ENCODE measurements at regions not wholly inside any gene's neighbourhood (a gene's known extent, or its start where the extent isn't known, plus 50 kb on each side); places are given as distances from the start of the nearest gene placed in this dataset.

DNA sequence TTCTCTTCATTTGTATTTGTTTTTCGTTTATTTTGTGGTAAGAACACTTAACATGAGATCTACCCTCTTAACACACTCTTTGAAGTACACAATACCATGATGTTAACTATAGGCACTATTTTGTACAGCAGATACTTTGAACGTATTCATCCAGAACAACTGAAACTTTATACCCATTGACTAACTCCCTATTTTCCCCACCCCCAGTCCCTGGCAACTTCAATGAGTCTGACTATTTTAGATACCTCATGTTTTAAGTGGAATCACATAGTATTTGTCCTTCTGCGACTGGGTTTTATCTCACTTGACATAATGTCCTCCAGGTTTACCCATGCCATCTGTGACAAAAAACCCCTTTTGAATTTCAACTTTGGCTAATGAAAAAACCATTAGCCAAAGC lies 356.3 kb upstream of the CDH20 start:
- TF ChIP-seq HDAC6 (IDR thresholded peaks at IDR 0.05; ENCODE audit: low read depth, low read length), result no peak
- no peak for TF ChIP-seq CTCF (IDR thresholded peaks at IDR 0.05; ENCODE audit: control extremely low read depth in 1 of 3, insufficient read depth in 1 of 3, low read depth in 1 of 3, low read length in 3 of 3)
- TF ChIP-seq GTF2F1 (IDR thresholded peaks at IDR 0.05; ENCODE audit: borderline replicate concordance, low read depth, low read length), result no peak
- no peak for TF ChIP-seq SP1 (IDR thresholded peaks at IDR 0.05; ENCODE audit: low read depth, low read length)
- no peak for TF ChIP-seq GABPA (IDR thresholded peaks at IDR 0.05; ENCODE audit: borderline replicate concordance, insufficient read depth, low read length)
- no peak for TF ChIP-seq RFX5 (IDR thresholded peaks at IDR 0.05; ENCODE audit: borderline replicate concordance, low read depth, low read length)
- no peak for TF ChIP-seq POLR2AphosphoS5 (IDR thresholded peaks at IDR 0.05; ENCODE audit: low read depth, low read length)
- TF ChIP-seq PHF8 (conservative IDR thresholded peaks at IDR 0.05; ENCODE audit: low read depth, low read length), result no peak
- TF ChIP-seq, protein P1, sequence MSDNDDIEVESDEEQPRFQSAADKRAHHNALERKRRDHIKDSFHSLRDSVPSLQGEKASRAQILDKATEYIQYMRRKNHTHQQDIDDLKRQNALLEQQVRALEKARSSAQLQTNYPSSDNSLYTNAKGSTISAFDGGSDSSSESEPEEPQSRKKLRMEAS (IDR thresholded peaks at IDR 0.05), result no peak
- no peak for TF ChIP-seq POLR2A (IDR thresholded peaks at IDR 0.05; ENCODE audit: control extremely low read depth in 1 of 2, low read depth in 2 of 2, low read length in 2 of 2)
- TF ChIP-seq TAF1 (IDR thresholded peaks at IDR 0.05; ENCODE audit: low read depth, low read length), result no peak

Data from H1 (cell line).